AG20443 (cell line): ENCODE measurements at regions not wholly inside any gene's neighbourhood (a gene's known extent, or its start where the extent isn't known, plus 50 kb on each side); places are given as distances from the start of the nearest gene placed in this dataset.
"Not testable (repeated sequence)": the region's sequence is repeated elsewhere in the genome, so short reads cannot be mapped to it uniquely, and the experiment has no call there.

ENCODE experiments used
- DNase-seq: peaks from one replicate; pipeline ENCODE4 v3.0.0; 2012; ENCODE audit warnings: low spot score, mixed read lengths

DNA sequence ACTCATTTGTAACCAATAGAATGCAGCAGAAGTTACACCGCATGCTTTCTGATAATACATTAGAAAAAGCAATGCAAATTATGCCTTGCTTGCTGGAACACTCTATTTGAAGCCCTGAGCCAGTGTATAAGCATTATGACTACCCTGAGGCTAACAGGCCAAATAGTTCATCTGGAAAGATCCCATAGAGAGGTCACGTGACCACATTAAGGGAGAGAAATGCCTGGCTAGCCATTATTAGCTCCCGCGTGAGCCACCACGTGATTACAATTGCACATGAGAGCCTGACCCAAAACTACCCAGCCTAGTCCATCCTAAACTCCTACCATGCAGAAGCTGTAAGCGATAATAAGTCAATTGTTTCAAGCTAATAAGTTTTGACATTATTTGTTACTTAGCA lies 472.9 kb upstream of the GALNTL6 start:
- DNase-seq, result no peak

DNA sequence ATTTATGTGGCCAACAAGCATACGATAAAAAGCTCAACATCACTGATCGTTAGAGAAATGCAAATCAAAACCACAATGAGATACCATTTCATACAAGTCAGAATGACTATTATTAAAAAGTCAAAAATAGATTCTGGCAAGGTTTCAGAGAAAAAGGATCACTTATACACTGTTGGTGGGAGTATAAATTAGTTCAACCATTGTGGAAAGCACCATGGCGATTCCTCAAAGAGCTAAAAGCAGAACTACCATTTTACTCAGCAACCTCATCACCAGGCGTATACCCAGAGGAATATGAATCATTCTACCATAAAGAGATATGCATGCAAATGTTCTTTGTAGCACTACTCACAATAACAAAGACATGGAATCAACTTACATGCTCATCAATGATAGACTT lies 478.7 kb upstream of the GALNTL6 start:
- DNase-seq, result no peak

DNA sequence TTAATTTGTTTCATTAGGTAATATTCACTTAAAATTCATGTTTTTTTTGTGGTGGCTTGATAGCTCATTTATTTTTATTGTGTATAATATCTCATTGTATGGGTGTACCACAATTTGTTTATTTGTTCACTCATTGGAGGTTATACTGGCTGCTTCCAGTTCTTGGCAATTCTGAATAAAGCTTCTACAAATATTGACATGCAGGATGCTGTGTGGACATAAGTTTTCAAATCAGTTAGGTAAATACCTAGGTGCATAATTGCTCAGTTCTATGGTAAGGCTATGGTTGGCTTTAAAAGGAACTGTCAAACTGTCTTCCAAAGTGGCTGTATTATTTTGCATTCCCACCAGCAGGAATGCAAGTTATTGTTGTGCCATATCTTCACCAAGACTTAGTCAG lies 504.5 kb upstream of the GALNTL6 start:
- DNase-seq, result no peak

DNA sequence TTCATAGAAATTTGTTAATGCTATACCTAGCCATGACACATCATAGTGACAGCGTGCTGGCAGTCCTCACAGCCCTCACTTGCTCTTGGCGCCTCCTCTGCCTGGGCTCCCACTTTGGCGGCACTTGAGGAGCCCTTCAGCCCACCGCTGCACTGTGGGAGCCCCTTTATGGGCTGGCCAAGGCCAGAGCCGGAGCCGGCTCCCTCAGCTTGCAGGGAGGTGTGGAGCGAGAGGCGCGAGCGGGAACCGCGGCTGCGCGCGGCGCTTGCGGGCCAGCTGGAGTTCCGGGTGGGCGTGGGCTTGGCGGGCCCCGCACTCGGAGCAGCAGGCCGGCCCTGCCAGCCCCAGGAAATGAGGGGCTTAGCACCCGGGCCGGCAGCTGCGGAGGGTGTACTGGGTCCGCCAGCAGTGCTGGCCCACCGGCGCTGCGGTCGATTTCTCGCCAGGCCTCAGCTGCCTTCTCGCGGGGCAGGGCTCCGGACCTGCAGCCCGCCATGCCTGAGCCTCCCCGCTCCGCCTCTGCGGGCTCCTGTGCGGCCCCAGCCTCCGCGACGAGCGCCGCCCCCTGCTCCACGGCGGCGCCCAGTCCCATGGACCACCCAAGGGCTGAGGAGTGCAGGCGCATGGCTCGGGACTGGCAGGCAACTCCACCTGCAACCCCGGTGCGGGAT lies 515.0 kb upstream of the GALNTL6 start:
- not testable (repeated sequence) for DNase-seq

DNA sequence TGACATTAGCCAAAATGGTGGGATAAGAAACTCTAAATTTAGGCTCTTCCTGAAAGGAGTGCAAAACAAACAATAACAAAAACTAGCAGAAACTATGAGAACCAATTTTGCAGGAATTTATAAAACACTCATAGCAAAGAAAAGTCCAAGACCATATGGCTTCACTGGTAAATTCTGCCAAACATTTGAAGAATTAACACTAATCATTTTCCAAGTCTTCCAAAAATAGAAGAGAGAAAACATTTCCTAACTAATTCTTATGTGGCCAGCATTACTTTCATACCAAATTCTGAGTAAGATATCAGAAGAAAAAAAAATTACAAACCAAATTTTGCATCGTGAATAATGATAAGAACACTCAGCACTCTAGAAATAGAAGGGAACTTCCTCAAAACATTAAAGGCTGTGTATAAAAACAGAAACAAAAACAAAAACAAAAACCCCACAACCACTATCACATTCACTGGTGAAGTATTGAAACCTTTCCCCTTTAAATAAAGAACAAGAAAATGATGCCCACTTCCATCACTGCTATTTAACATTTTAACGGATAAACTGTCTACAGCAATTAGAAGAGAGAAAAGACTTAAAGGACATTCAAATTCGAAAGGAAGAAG lies 524.3 kb upstream of the GALNTL6 start:
- no peak for DNase-seq

DNA sequence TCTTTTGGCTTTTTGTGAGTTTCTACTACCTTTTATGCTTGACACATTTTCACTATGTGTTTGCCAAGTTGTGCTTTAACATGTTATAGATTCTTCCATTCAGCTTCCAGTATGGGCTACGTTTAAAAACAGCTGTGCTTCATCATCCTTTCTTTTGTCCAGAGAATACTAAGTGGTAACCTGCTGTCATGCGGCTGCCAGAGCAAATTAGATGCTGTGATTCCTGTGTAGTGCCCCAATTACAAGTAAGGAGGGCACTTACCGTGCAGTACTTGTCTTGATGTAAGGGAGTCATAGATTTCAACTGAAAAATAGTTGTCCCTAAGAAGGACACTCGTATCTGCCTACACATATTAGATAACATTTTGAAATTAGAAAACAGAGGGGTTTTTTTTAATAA lies 531.8 kb upstream of the GALNTL6 start:
- DNase-seq, result no peak

DNA sequence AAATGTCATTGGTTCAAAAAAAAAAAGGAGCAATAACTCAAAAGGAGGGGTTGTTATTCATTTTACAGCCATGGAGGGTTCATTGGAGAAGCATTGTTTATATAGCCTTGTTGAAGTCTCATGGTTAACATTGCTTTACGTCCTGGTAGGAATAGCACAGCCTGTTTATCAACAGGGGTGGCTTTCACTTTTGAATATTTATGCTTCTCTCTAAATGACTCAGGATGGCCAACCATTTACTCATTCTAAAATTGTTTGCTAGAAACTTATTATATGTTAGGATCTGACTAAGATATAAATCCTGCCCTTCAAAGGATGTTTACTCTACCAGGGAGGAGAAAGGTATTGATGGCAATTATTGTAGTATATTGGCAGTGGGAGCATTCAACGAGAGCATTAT lies 534.1 kb upstream of the GALNTL6 start:
- no peak for DNase-seq

DNA sequence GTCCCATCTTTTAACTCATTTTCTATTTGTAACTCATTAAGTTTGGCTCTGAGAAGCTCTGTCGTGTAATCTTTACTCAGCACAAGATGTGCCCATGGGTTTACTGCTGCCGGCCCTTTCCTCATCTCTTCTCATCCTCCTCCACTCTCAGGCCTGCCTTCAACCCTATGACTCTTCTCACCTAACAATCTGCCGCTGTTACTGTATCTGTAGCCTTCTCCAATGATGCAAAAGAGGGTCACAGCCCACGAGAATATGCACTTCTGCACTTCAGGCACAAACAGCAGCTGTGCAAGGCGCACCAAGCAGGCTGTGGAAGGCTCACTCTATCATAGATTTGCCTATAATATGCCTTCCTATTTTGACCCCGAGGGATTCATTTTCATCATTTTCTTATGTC lies 546.5 kb upstream of the GALNTL6 start:
- DNase-seq, result no peak

DNA sequence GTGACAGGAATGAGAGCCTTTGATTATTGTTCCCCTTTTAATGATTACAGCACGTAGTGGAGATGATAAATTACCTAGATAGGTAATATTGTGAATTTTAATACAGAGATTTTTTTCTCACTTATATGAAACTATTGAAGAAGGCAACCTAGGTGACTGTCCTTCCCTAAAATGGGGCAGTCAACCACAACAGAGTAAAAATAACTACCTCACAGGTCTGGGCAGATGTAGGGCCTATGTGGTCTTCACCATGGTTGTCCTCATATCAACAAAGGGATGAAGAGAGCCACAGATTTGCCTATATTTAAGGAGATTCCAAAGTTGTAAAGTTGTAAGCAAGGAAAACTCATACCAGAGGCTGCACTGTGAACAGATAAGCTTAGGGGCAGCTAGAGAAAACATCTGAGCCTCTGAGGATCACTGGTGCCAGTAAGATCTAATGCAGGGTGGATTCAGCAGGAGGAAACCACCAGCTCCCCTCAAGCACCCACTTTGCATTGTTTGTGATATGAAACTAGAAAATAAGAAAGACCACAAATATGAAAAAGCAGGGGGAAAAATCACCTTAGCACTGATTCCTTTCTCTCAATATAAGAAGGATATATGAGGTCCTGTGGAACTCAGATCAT lies 547.9 kb upstream of the GALNTL6 start:
- DNase-seq, result no peak

DNA sequence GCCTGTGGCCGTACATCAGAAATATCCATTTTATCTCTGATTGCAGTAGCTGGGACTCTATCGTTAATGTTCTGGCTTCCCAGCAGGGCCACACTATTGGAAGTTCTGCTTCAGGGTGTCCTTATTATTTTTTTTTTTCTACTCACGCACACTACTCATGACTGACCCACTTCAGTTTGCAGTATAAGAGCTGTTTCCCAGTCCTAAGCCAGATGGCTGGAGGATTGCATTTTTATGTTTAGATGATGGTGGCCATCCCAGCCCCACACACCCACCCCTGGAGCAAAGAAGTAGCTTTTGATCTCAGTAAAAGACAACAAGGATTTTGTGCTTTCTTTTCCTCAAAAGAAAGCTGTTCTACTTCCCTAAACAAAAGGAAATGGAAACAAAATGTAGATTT lies 557.0 kb upstream of the GALNTL6 start:
- no peak for DNase-seq

DNA sequence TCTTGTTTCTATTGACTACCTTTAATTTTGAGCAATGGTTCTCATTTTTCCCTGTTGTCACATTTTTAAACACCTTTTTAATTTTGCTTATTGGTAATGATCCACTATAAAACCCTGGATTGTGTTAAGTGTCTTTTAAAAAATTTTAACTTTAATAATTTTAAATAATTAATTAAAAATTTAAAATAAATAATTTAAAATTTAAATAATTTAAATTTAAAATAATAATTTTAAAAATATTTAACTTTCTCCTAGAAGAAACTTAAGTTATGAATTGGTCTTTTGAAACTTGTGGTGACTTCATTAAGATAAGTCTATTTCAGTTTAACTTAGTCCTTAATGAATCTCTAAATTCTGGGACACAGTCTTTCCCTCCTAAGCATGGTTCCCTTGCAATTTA lies 566.3 kb upstream of the GALNTL6 start:
- no peak for DNase-seq

DNA sequence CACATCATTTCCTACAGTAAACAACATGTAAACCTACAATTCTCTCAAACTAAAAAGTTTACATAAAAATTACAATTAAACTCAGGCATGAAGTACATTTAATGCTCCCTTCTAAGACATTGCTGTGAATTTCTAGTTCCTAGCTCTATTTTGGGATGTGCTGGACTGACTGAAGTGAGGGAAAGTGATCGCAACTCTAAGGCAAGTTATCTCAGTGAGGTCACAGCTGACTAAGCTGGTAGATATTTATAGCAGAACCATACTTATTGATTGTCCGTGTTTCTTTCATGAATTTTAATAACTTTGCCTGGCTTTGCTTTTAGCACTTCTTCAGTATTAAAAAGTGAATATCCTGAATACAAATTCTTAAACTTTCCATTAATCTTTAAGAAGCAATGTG lies 570.4 kb upstream of the GALNTL6 start:
- DNase-seq, result no peak

DNA sequence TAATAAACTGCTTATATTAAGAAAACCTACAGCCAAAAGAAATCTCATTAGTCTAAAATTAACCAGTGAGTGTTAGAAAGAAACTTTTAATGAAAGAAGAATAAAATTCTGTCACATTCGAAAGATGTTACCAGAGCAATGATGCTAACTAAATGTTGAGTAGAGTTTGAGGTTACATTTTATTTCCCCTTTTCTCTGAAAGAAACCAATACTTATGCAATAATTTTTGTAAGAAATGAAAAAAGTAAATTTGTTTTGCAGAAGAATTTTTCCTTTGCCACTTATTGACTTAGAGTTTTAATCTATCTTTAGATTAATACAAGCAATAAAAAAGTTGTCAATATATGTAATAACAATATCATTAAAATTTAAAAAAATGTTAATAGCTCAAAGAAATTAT lies 574.0 kb upstream of the GALNTL6 start:
- DNase-seq, result no peak

DNA sequence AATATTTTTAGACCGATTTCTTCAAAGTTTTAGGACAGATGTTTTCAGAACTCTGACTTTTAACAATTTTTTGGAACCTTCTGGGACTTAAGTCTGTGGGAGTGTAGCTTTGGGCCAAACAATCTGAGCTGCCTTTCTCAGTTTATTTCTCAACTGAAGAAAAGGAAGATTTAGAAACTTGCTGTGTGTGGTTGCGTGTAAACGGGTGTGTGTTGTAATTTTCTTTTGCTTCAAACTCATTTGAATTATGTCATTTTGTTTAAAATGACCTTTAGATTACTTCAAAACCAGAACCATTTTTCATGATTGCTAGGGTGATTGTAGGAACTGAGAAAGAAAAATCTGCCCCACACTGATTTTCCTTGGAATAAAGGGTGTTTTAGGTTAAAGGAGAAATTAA lies 577.7 kb upstream of the GALNTL6 start:
- no peak for DNase-seq

DNA sequence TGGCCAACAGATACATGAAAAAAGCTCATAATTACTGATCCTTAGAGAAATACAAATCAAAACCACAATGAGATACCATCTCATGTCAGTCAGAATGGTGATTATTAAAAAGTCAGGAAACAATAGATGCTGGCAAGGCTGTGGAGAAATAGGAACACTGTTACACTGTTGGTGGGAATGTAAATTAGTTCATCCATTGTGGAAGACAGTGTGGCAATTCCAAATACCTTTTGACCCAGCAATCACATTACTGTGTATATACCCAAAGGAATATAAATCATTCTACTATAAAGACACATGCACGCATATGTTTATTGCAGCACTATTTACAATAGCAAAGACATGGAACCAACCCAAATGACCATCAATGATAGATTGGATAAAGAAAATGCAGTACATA lies 583.9 kb upstream of the GALNTL6 start:
- DNase-seq, result not testable (repeated sequence)

DNA sequence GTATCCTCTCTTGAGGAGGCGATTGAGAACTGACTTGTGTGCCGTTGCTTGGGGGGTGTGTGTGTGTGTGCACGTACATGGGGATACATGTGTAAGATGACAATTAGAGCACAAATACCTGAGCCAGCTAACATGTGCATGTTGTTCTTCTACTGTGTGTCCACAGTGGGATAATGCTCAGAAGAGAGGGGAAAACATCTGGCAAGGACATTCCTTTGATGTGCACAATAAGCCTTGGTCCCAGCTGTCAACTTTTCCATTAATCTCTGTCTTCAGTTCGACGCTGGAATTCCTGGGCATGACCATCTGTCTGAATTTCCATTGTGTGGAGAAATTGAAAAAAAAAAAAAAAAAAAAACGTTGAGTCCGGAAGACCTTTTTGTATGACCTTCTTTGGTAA lies 592.0 kb upstream of the GALNTL6 start:
- DNase-seq, result no peak

DNA sequence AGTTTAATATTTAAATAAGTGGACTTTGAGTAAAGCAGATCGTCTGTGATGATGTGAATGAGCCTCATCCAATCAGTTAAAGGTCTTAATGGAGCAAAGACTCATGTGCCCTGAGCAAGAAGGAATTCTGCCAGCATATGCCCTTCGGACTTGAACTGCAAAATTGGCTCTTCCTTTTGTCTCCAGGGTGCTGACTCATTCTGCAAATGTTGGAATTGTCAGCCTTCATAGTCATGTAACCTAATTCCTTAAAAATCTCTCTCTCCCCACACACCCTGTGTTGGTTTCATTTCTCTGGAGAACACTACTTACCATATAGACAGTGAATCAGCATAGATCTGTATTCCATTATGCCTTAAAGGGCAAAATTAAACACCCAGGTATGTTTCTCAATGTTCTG lies 609.8 kb upstream of the GALNTL6 start:
- DNase-seq, result no peak

DNA sequence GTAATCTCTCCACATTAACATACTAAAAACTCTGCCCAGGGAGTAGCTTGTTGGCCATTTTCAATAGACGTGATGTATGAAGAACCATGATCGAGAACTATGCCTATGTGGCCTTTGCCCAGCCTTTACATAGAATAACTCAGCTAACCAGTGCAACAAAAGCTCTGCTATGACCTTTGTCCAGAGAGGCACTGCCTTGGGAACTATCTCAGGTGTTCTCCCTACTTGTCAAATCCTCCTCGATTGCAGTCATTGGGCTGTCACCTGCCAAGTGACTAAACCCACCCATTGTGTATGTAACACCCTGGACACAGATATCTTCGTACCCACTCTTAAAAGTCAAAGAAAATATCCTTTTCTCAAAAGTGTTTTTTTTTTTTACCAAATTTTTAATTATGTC lies 610.3 kb upstream of the GALNTL6 start:
- DNase-seq, result no peak

DNA sequence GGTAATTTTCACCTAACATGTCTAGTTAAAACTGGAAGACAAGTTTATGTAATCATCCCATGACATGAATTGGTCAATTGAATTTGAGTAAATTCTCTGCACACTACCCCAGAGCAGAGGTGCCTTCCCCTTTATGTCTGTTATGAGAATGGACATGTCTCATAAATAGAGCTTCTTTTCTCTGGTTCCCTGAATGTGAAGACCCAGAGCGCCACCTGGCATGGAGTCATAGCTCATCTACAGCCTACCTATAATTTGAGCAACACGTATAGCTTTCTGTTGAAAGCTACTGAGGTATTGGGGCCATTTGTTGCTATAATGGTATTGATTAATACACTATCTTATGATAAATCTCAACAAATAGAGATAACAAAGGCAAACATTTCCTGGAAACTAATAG lies 626.5 kb upstream of the GALNTL6 start:
- DNase-seq, result no peak

DNA sequence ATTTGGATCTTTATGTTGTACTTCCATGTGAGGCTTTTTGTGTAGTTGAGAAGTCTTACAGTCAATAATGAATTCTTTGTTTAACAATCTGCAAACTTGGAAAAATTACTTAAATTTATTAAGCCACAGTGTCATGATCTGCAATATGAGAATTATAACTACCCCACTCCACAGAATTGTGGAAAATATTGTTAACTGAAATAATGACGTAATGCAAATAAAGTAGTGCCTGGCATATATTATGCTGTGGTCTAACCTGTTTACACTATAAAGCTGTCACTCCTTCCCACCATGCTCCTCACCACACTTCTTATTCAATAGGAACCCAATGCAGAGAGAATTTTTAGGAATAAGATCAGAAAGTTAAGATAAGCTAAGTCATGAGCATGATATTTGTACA lies 632.1 kb upstream of the GALNTL6 start:
- no peak for DNase-seq

DNA sequence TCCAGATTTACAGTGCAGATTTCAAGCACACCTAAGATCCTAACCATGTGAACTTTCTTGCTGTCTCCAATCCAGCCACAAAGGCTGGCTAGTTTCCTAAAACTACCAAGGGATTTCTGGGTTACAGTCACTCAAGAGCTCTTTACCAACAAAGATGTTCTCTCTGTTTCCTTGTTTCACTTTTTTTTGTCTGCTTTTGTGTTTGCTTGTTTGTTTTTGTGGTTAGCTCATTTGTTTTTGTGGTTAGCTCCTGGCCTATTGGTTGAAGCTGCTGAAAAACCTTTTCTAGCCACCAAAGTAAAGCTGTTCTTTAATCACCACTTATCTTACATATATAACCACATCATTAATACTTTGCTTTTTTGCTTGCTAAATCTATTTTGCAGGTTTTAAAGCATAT lies 642.5 kb upstream of the GALNTL6 start:
- no peak for DNase-seq

DNA sequence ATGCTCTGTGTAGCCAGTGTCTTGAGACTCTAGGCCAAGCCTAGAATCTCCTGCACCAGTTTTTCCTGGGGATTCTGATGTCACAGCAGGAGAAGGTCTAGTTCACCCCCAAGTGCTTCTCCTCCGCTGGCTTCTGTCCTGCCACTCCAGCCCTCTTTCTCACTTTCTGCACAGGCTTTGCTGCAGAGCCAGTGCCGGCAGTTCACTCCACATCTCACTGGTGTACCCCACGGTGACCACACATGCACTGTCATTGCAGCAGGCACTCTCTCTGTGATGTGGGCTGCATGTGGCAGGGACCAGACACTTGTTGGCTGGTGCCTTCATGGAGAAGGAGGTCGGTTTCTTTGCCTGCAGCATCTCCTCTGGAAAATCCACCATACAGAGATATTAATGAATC lies 643.8 kb upstream of the GALNTL6 start:
- DNase-seq, result no peak

DNA sequence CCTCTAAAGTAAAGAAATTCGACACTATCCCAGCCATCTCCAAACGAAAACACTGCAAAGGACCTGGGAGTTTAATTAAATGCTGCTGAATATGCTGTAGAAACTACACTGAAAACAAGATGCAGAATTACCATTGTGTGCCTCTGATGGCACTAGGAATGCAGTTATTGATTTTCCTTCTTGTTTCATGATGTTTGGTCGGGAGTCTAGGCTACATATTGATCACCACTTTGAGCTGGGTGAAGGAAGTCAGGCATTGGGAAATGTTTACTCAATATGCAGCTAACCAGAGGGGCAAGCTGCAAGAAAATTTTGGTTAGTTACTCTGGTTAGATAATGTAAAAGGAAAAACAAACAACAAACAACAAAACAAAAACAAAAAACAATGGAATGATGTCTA lies 650.7 kb upstream of the GALNTL6 start:
- no peak for DNase-seq
